HCT116 (cell line): ENCODE measurements at regions not wholly inside any gene's neighbourhood (a gene's known extent, or its start where the extent isn't known, plus 50 kb on each side); places are given as distances from the start of the nearest gene placed in this dataset.

Experiments
- ATAC-seq: fragments of 200-7000 bp; cut with Tn5 transposase; 2 replicates; pipeline ENCODE4 v1.9.1; 2020; ENCODE audit warnings: mild to moderate bottlenecking, moderate library complexity
- BruUV-seq: library from RNA; stranded (reverse); fragments of 400-500 nt; replicated peaks from 2 replicates; lab custom pipeline; 2021; lab: Mats Ljungman, UMichigan
- CTCF ChIA-PET: fragments of 300-600 bp; sonication (Branson Sonifier 250); formaldehyde crosslinking; loops from one replicate; lab custom pipeline; 2021; ENCODE audit warnings: antibody characterized with exemption; lab: Charles Lee
- POLR2A ChIA-PET: fragments of 300-600, 350-600 bp; sonication (Branson Sonifier 250); formaldehyde crosslinking; loops from one replicate; lab custom pipeline; 2021; ENCODE audit warnings: antibody characterized with exemption; lab: Charles Lee
- RAD21 ChIA-PET, 2 experiments: fragments of 300-600 bp; sonication (Branson Sonifier 250); formaldehyde crosslinking; loops; one replicate each; lab custom pipeline; 2023; ENCODE audit warnings: low total read pairs in 2 of 2; ENCODE audit not compliant: uncharacterized antibody in 2 of 2, unreplicated experiment in 2 of 2, low non-redundant PET in 1 of 2; lab: Charles Lee
- DNase-seq: peaks from one replicate; pipeline ENCODE4 v3.0.0-alpha.2; 2010; ENCODE audit warnings: low read depth, low spot score
- H2AFZ ChIP-seq: fragments of 200-600 bp; shearing (Covaris generic), sonication (generic); 2 replicates; pipeline ENCODE4 v1.6.1; 2017; ENCODE audit warnings: low read depth, mixed run types, mixed read lengths, antibody characterized with exemption, low read length; ENCODE audit not compliant: poor library complexity, severe bottlenecking
- H3K27ac ChIP-seq: 2 replicates; pipeline ENCODE4 v1.5.1; 2012; ENCODE audit warnings: low read depth, low read length
- H3K27me3 ChIP-seq: fragments of 200-600 bp; sonication (generic); 2 replicates; pipeline ENCODE4 v1.6.1; 2016; ENCODE audit warnings: mixed run types, low read length, mixed read lengths; ENCODE audit not compliant: insufficient read depth
- H3K36me3 ChIP-seq, 2 experiments: fragments of 200-500 bp in 1 of 2; fragments of 200-600 bp in 1 of 2; sonication (Bioruptor generic) in 1 of 2; sonication (generic) in 1 of 2; 2 replicates each; pipeline versions ENCODE4 v1.5.1 to v1.6.1; 2014 to 2016; ENCODE audit warnings: low read length in 2 of 2, inconsistent platforms in 1 of 2, mixed read lengths in 1 of 2, mixed run types in 1 of 2; ENCODE audit not compliant: insufficient read depth in 2 of 2, control insufficient read depth in 1 of 2
- H3K4me1 ChIP-seq, 2 experiments: fragments of 200-600 bp in 1 of 2; sonication (generic) in 1 of 2; 2 replicates each; pipeline versions ENCODE4 v1.5.1 to v1.6.1; 2012 to 2017; ENCODE audit warnings: low read length in 2 of 2, inconsistent platforms in 1 of 2, mild to moderate bottlenecking in 1 of 2, mixed read lengths in 1 of 2, mixed run types in 1 of 2, moderate library complexity in 1 of 2; ENCODE audit not compliant: insufficient read depth in 2 of 2, control insufficient read depth in 1 of 2
- H3K4me2 ChIP-seq: fragments of 200-600 bp; sonication (generic); 2 replicates; pipeline ENCODE4 v1.6.1; 2017; ENCODE audit warnings: mixed run types, low read length, mixed read lengths
- H3K4me3 ChIP-seq, 2 experiments: fragments of 200-600 bp in 1 of 2; sonication (generic) in 1 of 2; replicated peaks in 1 of 2; 2 replicates each; pipeline ENCODE4 v1.5.1; 2011 to 2016; ENCODE audit warnings: low read length in 2 of 2, control low read depth in 1 of 2, low read depth in 1 of 2, mild to moderate bottlenecking in 1 of 2, mixed read lengths in 1 of 2, mixed run types in 1 of 2
- H3K79me2 ChIP-seq: fragments of 200-600 bp; sonication (generic); 2 replicates; pipeline ENCODE4 v1.6.1; 2017; ENCODE audit warnings: mild to moderate bottlenecking, mixed run types, low read length, moderate library complexity, mixed read lengths; ENCODE audit not compliant: insufficient read depth
- H3K9ac ChIP-seq: fragments of 200-600 bp; sonication (generic); 2 replicates; pipeline ENCODE4 v1.6.1; 2016; ENCODE audit warnings: low read length, mixed read lengths
- H3K9me2 ChIP-seq: fragments of 200-600 bp; sonication (generic), shearing (Covaris generic); 2 replicates; pipeline ENCODE4 v1.6.1; 2017; ENCODE audit warnings: mixed run types, mild to moderate bottlenecking, moderate library complexity; ENCODE audit not compliant: insufficient read depth
- H3K9me3 ChIP-seq, 2 experiments: fragments of 200-500 bp in 1 of 2; fragments of 200-600 bp in 1 of 2; sonication (Bioruptor generic) in 1 of 2; sonication (generic) in 1 of 2; 2 replicates each; pipeline ENCODE4 v1.6.1; 2014 to 2017; ENCODE audit warnings: low read length in 2 of 2, mixed read lengths in 2 of 2, inconsistent platforms in 1 of 2, low read depth in 1 of 2, mild to moderate bottlenecking in 1 of 2, mixed run types in 1 of 2, moderate library complexity in 1 of 2; ENCODE audit not compliant: control insufficient read depth in 1 of 2, insufficient read depth in 1 of 2
- H4K20me1 ChIP-seq: fragments of 200-600 bp; sonication (generic), shearing (Covaris generic); 2 replicates; pipeline ENCODE4 v1.6.1; 2017; ENCODE audit warnings: mixed run types, mild to moderate bottlenecking, moderate library complexity; ENCODE audit not compliant: insufficient read depth
- CEBPB ChIP-seq: IDR thresholded peaks from 2 replicates; pipeline ENCODE4 v1.6.1; 2012; ENCODE audit warnings: low read depth
- EGR1 ChIP-seq: IDR thresholded peaks from 2 replicates; pipeline ENCODE4 v1.6.1; 2012; ENCODE audit warnings: low read depth
- JUND ChIP-seq: IDR thresholded peaks from 2 replicates; pipeline ENCODE4 v1.6.1; 2012
- POLR2A ChIP-seq: IDR thresholded peaks from 2 replicates; pipeline ENCODE4 v1.7.0; 2011; ENCODE audit warnings: borderline replicate concordance; ENCODE audit not compliant: insufficient read depth, insufficient read length; ENCODE audit errors: extremely low read depth
- POLR2AphosphoS5 ChIP-seq: IDR thresholded peaks from 2 replicates; pipeline ENCODE4 v1.6.1; 2011; ENCODE audit warnings: mild to moderate bottlenecking, low read depth, low read length, moderate library complexity
- RAD21 ChIP-seq: IDR thresholded peaks from 2 replicates; pipeline ENCODE4 v1.6.1; 2012; ENCODE audit warnings: low read depth, mild to moderate bottlenecking
- SIN3A ChIP-seq: IDR thresholded peaks from 2 replicates; pipeline ENCODE4 v1.6.1; 2012; ENCODE audit warnings: low read depth
- TCF7L2 ChIP-seq: IDR thresholded peaks from 2 replicates; pipeline ENCODE4 v1.7.0; 2011; ENCODE audit warnings: borderline replicate concordance, inconsistent platforms; ENCODE audit not compliant: insufficient read depth, insufficient read length; ENCODE audit errors: extremely low read depth
- intact Hi-C: fragments of 100-400 bp; cut with micrococcal nuclease; formaldehyde crosslinking; loops from 2 replicates; pipeline ENCODE4 v1.10.0; 2022
- TF ChIP-seq, protein P1 (sequence below), 3 experiments: fragments of 200-600 bp in 1 of 3; sonication (generic) in 1 of 3; IDR thresholded peaks in 2 of 3; conservative IDR thresholded peaks in 1 of 3; 2 replicates each; pipeline ENCODE4 v1.5.1; 2012 to 2017; ENCODE audit warnings: low read depth in 2 of 3, low read length in 2 of 3, antibody characterized with exemption in 1 of 3, borderline replicate concordance in 1 of 3, control low read depth in 1 of 3, mild to moderate bottlenecking in 1 of 3, mixed read lengths in 1 of 3, mixed run types in 1 of 3, moderate library complexity in 1 of 3; ENCODE audit not compliant: insufficient read depth in 1 of 3

DNA sequence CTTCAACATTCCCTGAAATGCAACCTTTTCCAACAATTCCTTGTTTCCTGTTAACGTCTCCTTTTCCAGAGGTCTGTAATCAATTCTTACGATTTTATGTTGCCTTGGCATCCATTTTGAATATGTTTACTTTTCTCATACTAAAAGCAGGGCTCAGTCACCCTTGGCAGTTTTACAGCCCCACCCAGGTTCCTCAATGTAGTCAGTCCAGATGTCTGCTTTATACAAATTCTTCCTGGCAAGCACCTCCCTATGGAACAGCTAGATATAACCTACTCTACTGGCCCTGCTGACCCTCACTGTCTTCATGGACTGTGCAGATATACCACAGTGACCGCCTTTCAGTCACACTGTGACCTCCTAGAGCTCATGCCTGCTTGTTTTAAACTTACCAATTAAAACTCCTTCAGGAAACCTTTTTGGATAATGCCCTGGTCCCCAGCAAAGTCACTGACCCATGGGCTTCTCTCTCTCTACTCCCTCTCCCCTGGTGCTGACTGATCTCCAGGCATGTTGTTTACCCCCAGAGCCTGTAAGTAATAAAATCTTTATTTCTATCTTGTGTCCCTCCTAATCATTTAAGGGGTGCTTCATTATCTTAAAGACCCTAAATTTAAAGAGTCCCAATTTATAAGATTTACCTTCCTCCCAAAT, 147.1 kb upstream of the STEAP1 start:
- Histone ChIP-seq H3K79me2 (no peaks in the 10 kb centered on the region), H3K36me3 (no peaks in the 10 kb centered on the region), H3K27me3 (no peaks in the 10 kb centered on the region), H3K9me2 (no peaks in the 10 kb centered on the region), H3K4me2 (no peak overlapping the region), H3K27ac (no peak overlapping the region), H4K20me1 (no peaks in the 10 kb centered on the region), H3K4me1 (no peaks in the 10 kb centered on the region), H3K9me3 (no peaks in the 10 kb centered on the region), H3K4me3 (no peak overlapping the region), H3K9ac (no peak overlapping the region), H2AFZ (no peak overlapping the region)
- DNase-seq (no peak), ATAC-seq (no peak)
- no peak for TF ChIP-seq POLR2AphosphoS5
- no peak for TF ChIP-seq EGR1
- TF ChIP-seq CEBPB: no peak
- TF ChIP-seq POLR2A: no peak
- TF ChIP-seq SIN3A: no peak
- no peak for TF ChIP-seq JUND
- TF ChIP-seq RAD21: no peak
- TF ChIP-seq TCF7L2: no peak
- TF ChIP-seq, protein P1, sequence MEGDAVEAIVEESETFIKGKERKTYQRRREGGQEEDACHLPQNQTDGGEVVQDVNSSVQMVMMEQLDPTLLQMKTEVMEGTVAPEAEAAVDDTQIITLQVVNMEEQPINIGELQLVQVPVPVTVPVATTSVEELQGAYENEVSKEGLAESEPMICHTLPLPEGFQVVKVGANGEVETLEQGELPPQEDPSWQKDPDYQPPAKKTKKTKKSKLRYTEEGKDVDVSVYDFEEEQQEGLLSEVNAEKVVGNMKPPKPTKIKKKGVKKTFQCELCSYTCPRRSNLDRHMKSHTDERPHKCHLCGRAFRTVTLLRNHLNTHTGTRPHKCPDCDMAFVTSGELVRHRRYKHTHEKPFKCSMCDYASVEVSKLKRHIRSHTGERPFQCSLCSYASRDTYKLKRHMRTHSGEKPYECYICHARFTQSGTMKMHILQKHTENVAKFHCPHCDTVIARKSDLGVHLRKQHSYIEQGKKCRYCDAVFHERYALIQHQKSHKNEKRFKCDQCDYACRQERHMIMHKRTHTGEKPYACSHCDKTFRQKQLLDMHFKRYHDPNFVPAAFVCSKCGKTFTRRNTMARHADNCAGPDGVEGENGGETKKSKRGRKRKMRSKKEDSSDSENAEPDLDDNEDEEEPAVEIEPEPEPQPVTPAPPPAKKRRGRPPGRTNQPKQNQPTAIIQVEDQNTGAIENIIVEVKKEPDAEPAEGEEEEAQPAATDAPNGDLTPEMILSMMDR (IDR thresholded peaks at IDR 0.05 in 2 of 3, conservative IDR thresholded peaks at IDR 0.05 in 1 of 3; ENCODE audit: borderline replicate concordance in 1 of 3, insufficient read depth in 1 of 3, low read depth in 2 of 3, low read length in 2 of 3): no peak
- ChIA-PET RAD21 (no interaction called here), POLR2A (no interaction called here), CTCF (no interaction called here)
- intact Hi-C loops: no loop called here
- no TSS peak for BruUV-seq

DNA sequence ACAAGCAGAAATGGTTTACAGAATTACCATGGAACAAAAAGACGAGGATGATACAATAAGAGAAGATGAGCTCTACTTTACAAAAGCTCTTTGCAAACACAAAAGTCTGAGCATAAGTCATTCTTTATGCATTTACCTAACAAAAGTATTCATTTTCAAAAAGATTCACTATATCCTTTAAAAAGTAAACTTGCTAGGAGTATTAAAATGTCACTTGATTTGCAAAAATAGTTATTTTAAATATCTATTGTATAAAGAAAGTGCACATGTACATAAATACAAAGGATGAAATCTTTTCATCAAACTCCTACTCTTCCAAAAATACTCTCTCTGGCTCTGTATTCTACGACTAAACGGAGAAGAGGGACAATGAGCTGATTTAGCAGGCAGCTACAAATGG, 146.4 kb upstream of the STEAP1 start:
- POLR2A ChIA-PET: no interaction called here
- Histone ChIP-seq H3K27me3 (no peaks in the 10 kb centered on the region), H3K9ac (no peak overlapping the region), H3K27ac (no peak overlapping the region), H3K4me2 (no peak overlapping the region), H3K9me3 (no peaks in the 10 kb centered on the region), H3K9me2 (no peaks in the 10 kb centered on the region), H4K20me1 (no peaks in the 10 kb centered on the region), H3K4me1 (no peaks in the 10 kb centered on the region), H3K36me3 (no peaks in the 10 kb centered on the region), H2AFZ (no peak overlapping the region), H3K4me3 (no peak overlapping the region)
- DNase-seq (no peak), ATAC-seq (no peak)
- no TSS peak for BruUV-seq
- TF ChIP-seq JUND (no peak), SIN3A (no peak)
- TF ChIP-seq, protein P1 (IDR thresholded peaks at IDR 0.05 in 2 of 3, conservative IDR thresholded peaks at IDR 0.05 in 1 of 3; ENCODE audit: borderline replicate concordance in 1 of 3, insufficient read depth in 1 of 3, low read depth in 2 of 3, low read length in 2 of 3): no peak
- TF ChIP-seq, all 23 proteins: peak for 0
- intact Hi-C loops: no loop called here
- RAD21 ChIA-PET: no interaction called here
- CTCF ChIA-PET: no interaction called here
- H3K79me2 ChIP-seq: no peaks in the 10 kb centered on the region
